Ovary (tissue), 3 donors: ENCODE measurements at regions not wholly inside any gene's neighbourhood (a gene's known extent, or its start where the extent isn't known, plus 50 kb on each side); places are given as distances from the start of the nearest gene placed in this dataset.

Experiments used
- CTCF ChIP-seq, 3 donors: fragments of 450-650 bp in 2 of 3; fragments of 200-600 bp in 1 of 3; IDR thresholded peaks; one replicate each; pipeline versions ENCODE4 v1.5.1 to v1.8.0; 2016 to 2022; ENCODE audit warnings: antibody characterized with exemption in 3 of 3, mild to moderate bottlenecking in 1 of 3
- EP300 ChIP-seq: sonication (generic); formaldehyde crosslinking; IDR thresholded peaks from one replicate; pipeline ENCODE4 v1.6.1; 2017; ENCODE audit warnings: antibody characterized with exemption
- POLR2A ChIP-seq: fragments of 450-650 bp; IDR thresholded peaks from one replicate; pipeline ENCODE4 v1.6.1; 2017; ENCODE audit warnings: antibody characterized with exemption, mild to moderate bottlenecking, moderate library complexity
- donor health status: DM: no; HTN: no; CAD: no.

DNA sequence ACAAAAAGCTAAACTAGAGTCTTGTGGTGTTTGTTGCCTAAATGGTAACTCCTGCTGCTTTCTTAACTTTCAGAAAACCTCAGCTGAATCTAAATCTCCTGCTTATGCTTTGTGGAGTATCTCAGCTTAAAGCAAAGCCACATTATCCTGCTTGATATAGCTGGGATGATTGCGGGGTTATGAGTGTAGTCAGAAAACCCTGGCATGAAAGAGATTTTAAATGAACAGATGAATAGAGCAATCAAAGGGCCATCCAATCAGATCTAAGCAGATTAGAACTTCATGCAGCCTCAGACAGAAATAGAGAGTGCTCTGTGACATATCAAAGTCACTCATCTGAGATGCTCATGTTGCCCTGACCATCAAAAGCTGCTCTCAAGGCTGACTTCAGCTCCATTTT lies 305.5 kb downstream of the DMRT2 start:
- no peak for TF ChIP-seq CTCF (IDR thresholded peaks at IDR 0.05)
- TF ChIP-seq EP300 = no peak
- TF ChIP-seq POLR2A = no peak
